T-cell (primary cell): ENCODE measurements at regions not wholly inside any gene's neighbourhood (a gene's known extent, or its start where the extent isn't known, plus 50 kb on each side); places are given as distances from the start of the nearest gene placed in this dataset.

Source experiments
- ATAC-seq, 4 experiments: fragments of 200-7000 bp in 3 of 4; fragments of 150-1000 bp in 1 of 4; cut with Tn5 transposase; replicated peaks in 1 of 4; 1 replicate in 3 of 4; 2 replicates in 1 of 4; pipeline ENCODE4 v1.10.0; 2021; ENCODE audit warnings: moderate library complexity in 3 of 4, mild to moderate bottlenecking in 2 of 4, moderate number of reproducible peaks in 1 of 4
- CTCF ChIA-PET, 2 donors: fragments of 300-600 bp; sonication (Branson Sonifier 250); formaldehyde crosslinking; loops; one replicate each; lab custom pipeline; 2022; ENCODE audit warnings: antibody characterized with exemption in 2 of 2; lab: Charles Lee
- POLR2A ChIA-PET, 2 donors: fragments of 300-600 bp; sonication (Branson Sonifier 250); formaldehyde crosslinking; loops; one replicate each; lab custom pipeline; 2022; ENCODE audit warnings: antibody characterized with exemption in 2 of 2; lab: Charles Lee
- DNase-seq, 35 experiments: peaks; one replicate each; pipeline versions ENCODE4 v3.0.0 to v3.0.0-alpha.2; 2013 to 2023
- H3K27ac ChIP-seq: one replicate; pipeline ENCODE4 v1.5.1; 2013; ENCODE audit warnings: low read length
- H3K27me3 ChIP-seq, 2 experiments: replicated peaks in 1 of 2; 1 replicate in 1 of 2; 2 replicates in 1 of 2; pipeline versions ENCODE4 v1.6.1 to v1.7.0; 2013; ENCODE audit warnings: low read length in 1 of 2, mixed read lengths in 1 of 2; ENCODE audit not compliant: control insufficient read depth in 2 of 2, insufficient read depth in 2 of 2; ENCODE audit errors: extremely low read depth in 1 of 2
- H3K36me3 ChIP-seq, 2 donors: 1 replicate in 1 of 2; 2 replicates in 1 of 2; pipeline versions ENCODE4 v1.6.1 to v1.7.0; 2013; ENCODE audit warnings: low read length in 1 of 2; ENCODE audit not compliant: control insufficient read depth in 2 of 2, insufficient read depth in 1 of 2; ENCODE audit errors: extremely low read depth in 1 of 2
- H3K4me1 ChIP-seq, 2 experiments: 1 replicate in 1 of 2; 2 replicates in 1 of 2; pipeline versions ENCODE4 v1.6.1 to v1.7.0; 2013; ENCODE audit warnings: low read length in 2 of 2, mixed read lengths in 1 of 2; ENCODE audit not compliant: insufficient read depth in 2 of 2, control insufficient read depth in 1 of 2; ENCODE audit errors: extremely low read depth in 1 of 2
- H3K4me3 ChIP-seq, 2 donors: 1 replicate in 1 of 2; 2 replicates in 1 of 2; pipeline versions ENCODE4 v1.5.1 to v1.7.0; 2013; ENCODE audit warnings: mild to moderate bottlenecking in 2 of 2, low read length in 1 of 2, moderate library complexity in 1 of 2; ENCODE audit not compliant: control insufficient read depth in 1 of 2; ENCODE audit errors: extremely low read depth in 1 of 2
- H3K9me3 ChIP-seq: 2 replicates; pipeline ENCODE4 v1.7.0; 2013
- H3K27ac Mint-ChIP-seq, 2 donors: one replicate each; pipeline ENCODE4 v1.8.0; 2020 to 2021; ENCODE audit warnings: mild to moderate bottlenecking in 2 of 2, mixed read lengths in 2 of 2
- H3K27me3 Mint-ChIP-seq, 2 donors: one replicate each; pipeline ENCODE4 v1.8.0; 2021 to 2022; ENCODE audit warnings: mixed read lengths in 2 of 2
- H3K36me3 Mint-ChIP-seq: one replicate; pipeline ENCODE4 v1.8.0; 2021; ENCODE audit warnings: mixed read lengths
- H3K4me1 Mint-ChIP-seq, 3 donors: one replicate each; pipeline ENCODE4 v1.8.0; 2020 to 2022; ENCODE audit warnings: mixed read lengths in 3 of 3, mild to moderate bottlenecking in 1 of 3
- H3K4me3 Mint-ChIP-seq, 3 donors: one replicate each; pipeline ENCODE4 v1.8.0; 2020 to 2022; ENCODE audit warnings: mild to moderate bottlenecking in 3 of 3, mixed read lengths in 3 of 3, moderate library complexity in 3 of 3
- H3K9me3 Mint-ChIP-seq, 3 donors: one replicate each; pipeline ENCODE4 v1.8.0; 2020 to 2022; ENCODE audit warnings: mixed read lengths in 3 of 3
- WGBS: methylation state at CpG from one replicate; pipeline ENCODE4 v1.1.5; 2013; ENCODE audit warnings: missing lambda C conversion rate; ENCODE audit not compliant: insufficient coverage; 5-methylcytosine and 5-hydroxymethylcytosine counted together

- H3K27me3 Mint-ChIP-seq, result no peaks in the 10 kb centered on the region
- H3K4me1 ChIP-seq, result no peaks in the 10 kb centered on the region
- no peaks in the 10 kb centered on the region for H3K36me3 ChIP-seq
- no peaks in the 10 kb centered on the region for H3K4me1 Mint-ChIP-seq
- no peak overlapping the region for H3K27ac Mint-ChIP-seq
- ATAC-seq (no peak), DNase-seq (no peak)
- 89% methylated on average over 8 of the region's 8 CpGs for WGBS
- H3K4me3 ChIP-seq, result no peak overlapping the region
- no peaks in the 10 kb centered on the region for H3K9me3 ChIP-seq
- H3K9me3 Mint-ChIP-seq, result no peaks in the 10 kb centered on the region
- no peaks in the 10 kb centered on the region for H3K36me3 Mint-ChIP-seq
- H3K27me3 ChIP-seq, result no peaks in the 10 kb centered on the region
- H3K27ac ChIP-seq, result no peak overlapping the region
- CTCF ChIA-PET, result no interaction called here
- POLR2A ChIA-PET, result no interaction called here
- H3K4me3 Mint-ChIP-seq, result no peak overlapping the region
These were observed 264.8 kb upstream of the FSIP2 start for GRCh38 chr2:185473838-185474237.

- DNase-seq, result no peak
- Mint-ChIP-seq H3K4me3 (no peak overlapping the region), H3K4me1 (no peaks in the 10 kb centered on the region), H3K27ac (no peak overlapping the region), H3K9me3 (peaks cover 0 to 4% (median 3%) of the 10 kb centered on the region in 3 donors), H3K27me3 (no peaks in the 10 kb centered on the region), H3K36me3 (no peaks in the 10 kb centered on the region)
- Histone ChIP-seq H3K4me3 (no peak overlapping the region), H3K27ac (no peak overlapping the region), H3K27me3 (no peaks in the 10 kb centered on the region), H3K4me1 (no peaks in the 10 kb centered on the region), H3K36me3 (no peaks in the 10 kb centered on the region), H3K9me3 (no peaks in the 10 kb centered on the region)
- ATAC-seq, result no peak
- ChIA-PET POLR2A (no interaction called here), CTCF (no interaction called here)
- WGBS, result no CpG with 5 or more reads among the region's 1 CpG
These were observed 262.7 kb upstream of the FSIP2 start for GRCh38 chr2:185475914-185476313.

- no peaks in the 10 kb centered on the region for H3K36me3 Mint-ChIP-seq
- peaks cover 0 to 8% (median 5%) of the 10 kb centered on the region in 3 donors for H3K9me3 Mint-ChIP-seq
- H3K4me3 ChIP-seq, result no peak overlapping the region
- ChIA-PET CTCF (no interaction called here), POLR2A (no interaction called here)
- DNase-seq (no peak), ATAC-seq (no peak)
- H3K27ac Mint-ChIP-seq, result no peak overlapping the region
- no peaks in the 10 kb centered on the region for H3K27me3 Mint-ChIP-seq
- no peaks in the 10 kb centered on the region for H3K36me3 ChIP-seq
- WGBS, result 100% methylated on average over 1 of the region's 2 CpGs
- H3K9me3 ChIP-seq, result no peaks in the 10 kb centered on the region
- no peaks in the 10 kb centered on the region for H3K4me1 Mint-ChIP-seq
- no peak overlapping the region for H3K27ac ChIP-seq
- no peaks in the 10 kb centered on the region for H3K27me3 ChIP-seq
- no peak overlapping the region for H3K4me3 Mint-ChIP-seq
- H3K4me1 ChIP-seq, result no peaks in the 10 kb centered on the region
These were observed 261.2 kb upstream of the FSIP2 start for GRCh38 chr2:185477452-185477851.

GRCh38 chr2:185484602-185485001 lies 254.0 kb upstream of the FSIP2 start:
- Histone ChIP-seq H3K4me1 (no peaks in the 10 kb centered on the region), H3K9me3 (no peaks in the 10 kb centered on the region), H3K36me3 (no peaks in the 10 kb centered on the region), H3K27ac (no peak overlapping the region), H3K4me3 (no peak overlapping the region), H3K27me3 (no peaks in the 10 kb centered on the region)
- Mint-ChIP-seq H3K36me3 (no peaks in the 10 kb centered on the region), H3K4me3 (no peak overlapping the region), H3K27ac (no peak overlapping the region), H3K4me1 (no peaks in the 10 kb centered on the region), H3K27me3 (no peaks in the 10 kb centered on the region), H3K9me3 (peaks cover 0 to 18% (median 15%) of the 10 kb centered on the region in 3 donors)
- ChIA-PET CTCF (no interaction called here), POLR2A (no interaction called here)
- no peak for ATAC-seq
- WGBS, result no CpG with 5 or more reads among the region's 1 CpG
- no peak for DNase-seq

GRCh38 chr2:185502351-185502750 lies 236.3 kb upstream of the FSIP2 start:
- DNase-seq (no peak), ATAC-seq (no peak)
- Mint-ChIP-seq H3K27me3 (no peaks in the 10 kb centered on the region), H3K27ac (no peak overlapping the region), H3K4me1 (no peaks in the 10 kb centered on the region), H3K9me3 (peaks cover 14 to 30% (median 26%) of the 10 kb centered on the region in 3 donors), H3K36me3 (no peaks in the 10 kb centered on the region), H3K4me3 (no peak overlapping the region)
- Histone ChIP-seq H3K36me3 (no peaks in the 10 kb centered on the region), H3K9me3 (peaks cover 2% of the 10 kb centered on the region), H3K4me3 (no peak overlapping the region), H3K27me3 (no peaks in the 10 kb centered on the region), H3K4me1 (no peaks in the 10 kb centered on the region), H3K27ac (no peak overlapping the region)
- POLR2A ChIA-PET, result no interaction called here
- CTCF ChIA-PET, result no interaction called here
- whole genome bisulfite sequencing, result no CpG with 5 or more reads among the region's 1 CpG

- no peak overlapping the region for H3K27ac Mint-ChIP-seq
- DNase-seq (no peak), ATAC-seq (no peak)
- Histone ChIP-seq H3K4me3 (no peak overlapping the region), H3K9me3 (peaks cover 2% of the 10 kb centered on the region), H3K4me1 (no peaks in the 10 kb centered on the region), H3K36me3 (no peaks in the 10 kb centered on the region), H3K27me3 (no peaks in the 10 kb centered on the region), H3K27ac (no peak overlapping the region)
- H3K9me3 Mint-ChIP-seq, result peaks cover 20 to 53% (median 48%) of the 10 kb centered on the region in 3 donors
- no peaks in the 10 kb centered on the region for H3K36me3 Mint-ChIP-seq
- ChIA-PET CTCF (no interaction called here), POLR2A (no interaction called here)
- H3K4me3 Mint-ChIP-seq, result no peak overlapping the region
- H3K27me3 Mint-ChIP-seq, result no peaks in the 10 kb centered on the region
- H3K4me1 Mint-ChIP-seq, result no peaks in the 10 kb centered on the region
- 83% methylated on average over 2 of the region's 4 CpGs for WGBS
These were observed 230.9 kb upstream of the FSIP2 start for GRCh38 chr2:185507719-185508118.

- Histone ChIP-seq H3K4me3 (no peak overlapping the region), H3K9me3 (no peaks in the 10 kb centered on the region), H3K27me3 (no peaks in the 10 kb centered on the region), H3K27ac (no peak overlapping the region), H3K36me3 (no peaks in the 10 kb centered on the region), H3K4me1 (no peaks in the 10 kb centered on the region)
- H3K4me1 Mint-ChIP-seq, result no peaks in the 10 kb centered on the region
- no peaks in the 10 kb centered on the region for H3K27me3 Mint-ChIP-seq
- peaks cover 17 to 54% (median 37%) of the 10 kb centered on the region in 3 donors for H3K9me3 Mint-ChIP-seq
- CTCF ChIA-PET, result no interaction called here
- POLR2A ChIA-PET, result no interaction called here
- no peaks in the 10 kb centered on the region for H3K36me3 Mint-ChIP-seq
- ATAC-seq (no peak), DNase-seq (no peak)
- no peak overlapping the region for H3K4me3 Mint-ChIP-seq
- no peak overlapping the region for H3K27ac Mint-ChIP-seq
- WGBS, result no CpG with 5 or more reads among the region's 3 CpGs
These were observed 228.5 kb upstream of the FSIP2 start for GRCh38 chr2:185510060-185510459.
